Esophagus squamous epithelium (tissue), 4 donors: ENCODE measurements at regions not wholly inside any gene's neighbourhood (a gene's known extent, or its start where the extent isn't known, plus 50 kb on each side); places are given as distances from the start of the nearest gene placed in this dataset.

Experiments used
- CTCF ChIP-seq, 6 experiments: fragments of 450-650 bp in 4 of 6; fragments of 200-600 bp in 2 of 6; sonication (generic) in 2 of 6; IDR thresholded peaks; one replicate each; pipeline ENCODE4 v1.5.1; 2016 to 2019; ENCODE audit warnings: antibody characterized with exemption in 6 of 6, mild to moderate bottlenecking in 4 of 6, moderate library complexity in 4 of 6
- POLR2A ChIP-seq, 4 donors: fragments of 450-650 bp; IDR thresholded peaks; one replicate each; pipeline ENCODE4 v1.6.1; 2017; ENCODE audit warnings: antibody characterized with exemption in 4 of 4, mild to moderate bottlenecking in 4 of 4, moderate library complexity in 3 of 4

DNA sequence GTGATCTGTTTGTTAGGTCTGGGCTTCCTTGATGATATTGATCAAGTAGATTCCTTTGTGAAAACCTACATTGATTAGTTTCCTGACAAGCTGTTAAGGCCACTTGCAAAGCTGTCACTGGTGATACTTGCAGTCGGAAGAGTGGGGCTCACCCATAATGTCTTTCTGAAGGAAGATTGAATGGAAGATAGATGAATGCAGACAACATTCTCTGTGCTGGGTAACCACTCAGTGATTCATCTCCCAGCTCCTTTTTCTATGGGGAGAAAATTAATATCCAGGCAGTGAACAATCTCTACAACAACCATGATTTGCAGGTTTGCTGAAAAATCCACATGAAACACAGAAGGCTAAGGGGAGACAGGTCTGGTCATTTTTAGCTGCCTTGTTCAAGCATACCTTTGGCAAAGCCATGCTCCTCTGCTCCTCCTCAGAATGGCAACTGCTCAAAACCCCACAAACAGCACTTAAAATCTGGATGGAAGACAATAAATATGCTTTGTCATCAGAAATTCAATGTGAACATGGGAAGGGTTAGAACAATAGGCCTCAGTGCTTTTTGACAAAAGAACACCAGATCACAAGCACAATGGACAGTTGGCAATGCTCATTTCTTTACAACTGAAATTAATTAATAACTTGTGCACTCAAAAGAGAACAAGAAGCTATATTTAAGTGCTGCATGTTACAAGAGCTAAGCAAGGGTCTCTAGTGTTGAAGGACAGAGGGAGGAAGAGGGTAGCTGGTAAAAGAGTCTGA, 495.4 kb downstream of the TOX3 start:
- TF ChIP-seq CTCF (IDR thresholded peaks at IDR 0.05) (no peak), POLR2A (IDR thresholded peaks at IDR 0.05) (no peak)
